Fibroblast of lung (primary cell): ENCODE measurements at regions not wholly inside any gene's neighbourhood (a gene's known extent, or its start where the extent isn't known, plus 50 kb on each side); places are given as distances from the start of the nearest gene placed in this dataset.

Experiments
- CTCF ChIP-seq, 2 donors: IDR thresholded peaks in 1 of 2; conservative IDR thresholded peaks in 1 of 2; 1 replicate in 1 of 2; 2 replicates in 1 of 2; pipeline ENCODE4 v1.5.1; 2011 to 2012; ENCODE audit warnings: low read length in 2 of 2, control low read depth in 1 of 2, inconsistent platforms in 1 of 2, low read depth in 1 of 2, mild to moderate bottlenecking in 1 of 2
- EZH2 ChIP-seq: IDR thresholded peaks from 2 replicates; pipeline ENCODE4 v1.5.1; 2012; ENCODE audit warnings: low read length, control low read depth, mild to moderate bottlenecking; ENCODE audit errors: missing control alignments

DNA sequence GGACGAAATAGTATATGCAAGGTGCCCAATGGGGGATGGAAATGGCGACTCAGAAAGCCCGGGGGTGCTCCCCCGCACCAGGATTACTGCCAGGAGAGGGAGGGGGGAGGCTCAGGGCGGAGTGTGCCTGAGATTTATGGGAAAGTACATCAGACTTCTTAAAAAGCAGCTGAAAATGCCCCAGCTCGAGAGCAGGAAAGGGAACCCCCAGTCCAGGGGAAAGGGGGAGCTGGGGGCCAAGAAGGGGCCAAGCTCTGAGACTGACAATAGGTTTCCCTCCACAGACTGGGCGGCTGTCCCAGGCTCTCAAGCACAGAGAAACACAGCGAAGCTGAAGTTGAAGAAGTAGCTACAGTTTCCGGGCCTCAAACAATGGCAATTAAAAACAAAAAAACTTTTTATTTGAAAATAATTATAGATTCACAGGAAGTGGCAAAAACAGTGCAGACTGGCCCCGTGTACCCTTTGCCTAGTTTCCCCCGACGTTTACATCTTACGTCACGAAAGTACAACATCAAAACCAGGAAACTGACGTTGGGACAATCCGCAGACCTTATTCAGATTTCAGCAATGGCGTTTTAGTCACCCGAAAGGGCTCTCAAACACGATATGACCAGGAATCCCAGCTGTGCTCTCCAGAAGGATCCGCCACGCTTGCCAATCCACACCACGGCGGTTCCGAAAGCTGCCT lies 83.9 kb upstream of the FGFR2 start:
- no peak for TF ChIP-seq CTCF (conservative IDR thresholded peaks at IDR 0.05 in 1 of 2, IDR thresholded peaks at IDR 0.05 in 1 of 2; ENCODE audit: low read depth in 1 of 2, low read length in 2 of 2)
- no peak for TF ChIP-seq EZH2
